GM21529 (cell line): ENCODE measurements at regions not wholly inside any gene's neighbourhood (a gene's known extent, or its start where the extent isn't known, plus 50 kb on each side); places are given as distances from the start of the nearest gene placed in this dataset.
"Not testable (repeated sequence)": the region's sequence is repeated elsewhere in the genome, so short reads cannot be mapped to it uniquely, and the experiment has no call there.

Experiments
- ATAC-seq: cut with Tn5 transposase; IDR thresholded peaks from one replicate; pipeline ENCODE4 v1.9.1; 2021; ENCODE audit not compliant: unreplicated experiment

GRCh38 chr3:10623578-10624275, 118.3 kb upstream of the ATP2B2 start:
- ATAC-seq: no peak

GRCh38 chr3:10625323-10625722, 119.9 kb upstream of the ATP2B2 start:
- ATAC-seq: no peak

GRCh38 chr3:10627884-10628572, 122.6 kb upstream of the ATP2B2 start:
- no peak for ATAC-seq

GRCh38 chr3:10628891-10629670, 123.7 kb upstream of the ATP2B2 start:
- ATAC-seq: no peak

GRCh38 chr3:10629671-10630040, 124.3 kb upstream of the ATP2B2 start:
- no peak for ATAC-seq

- no peak for ATAC-seq
These were observed 125.8 kb upstream of the ATP2B2 start for GRCh38 chr3:10631224-10631623.

GRCh38 chr3:10632125-10632524, 126.7 kb upstream of the ATP2B2 start:
- ATAC-seq: no peak

GRCh38 chr3:10632741-10633140, 127.4 kb upstream of the ATP2B2 start:
- ATAC-seq: no peak

GRCh38 chr3:10635446-10636076, 130.2 kb upstream of the ATP2B2 start:
- ATAC-seq: no peak

- ATAC-seq: no peak
These were observed 132.0 kb upstream of the ATP2B2 start for GRCh38 chr3:10637342-10637741.

- ATAC-seq: no peak
These were observed 133.1 kb upstream of the ATP2B2 start for GRCh38 chr3:10638466-10638865.

- no peak for ATAC-seq
These were observed 136.4 kb upstream of the ATP2B2 start for GRCh38 chr3:10641760-10642159.

GRCh38 chr3:10644189-10644588, 138.8 kb upstream of the ATP2B2 start:
- no peak for ATAC-seq

GRCh38 chr3:10645800-10646199, 140.4 kb upstream of the ATP2B2 start:
- no peak for ATAC-seq

GRCh38 chr3:10646531-10647335, 141.3 kb upstream of the ATP2B2 start:
- no peak for ATAC-seq

- ATAC-seq: no peak
These were observed 142.0 kb upstream of the ATP2B2 start for GRCh38 chr3:10647376-10647775.

GRCh38 chr3:10648181-10648580, 142.8 kb upstream of the ATP2B2 start:
- no peak for ATAC-seq

GRCh38 chr3:10649463-10649862, 144.1 kb upstream of the ATP2B2 start:
- not testable (repeated sequence) for ATAC-seq

- no peak for ATAC-seq
These were observed 146.1 kb upstream of the ATP2B2 start for GRCh38 chr3:10651506-10651905.

- no peak for ATAC-seq
These were observed 147.9 kb upstream of the ATP2B2 start for GRCh38 chr3:10653241-10653640.
